ENCODE measurements at regions not wholly inside any gene's neighbourhood (a gene's known extent, or its start where the extent isn't known, plus 50 kb on each side); places are given as distances from the start of the nearest gene placed in this dataset.
"Not testable (repeated sequence)": the region's sequence is repeated elsewhere in the genome, so short reads cannot be mapped to it uniquely, and the experiment has no call there.

GRCh38 chr9:40992472-40992821, 136.0 kb downstream of the FOXD4L6 start:
- TF ChIP-seq, protein P1, sequence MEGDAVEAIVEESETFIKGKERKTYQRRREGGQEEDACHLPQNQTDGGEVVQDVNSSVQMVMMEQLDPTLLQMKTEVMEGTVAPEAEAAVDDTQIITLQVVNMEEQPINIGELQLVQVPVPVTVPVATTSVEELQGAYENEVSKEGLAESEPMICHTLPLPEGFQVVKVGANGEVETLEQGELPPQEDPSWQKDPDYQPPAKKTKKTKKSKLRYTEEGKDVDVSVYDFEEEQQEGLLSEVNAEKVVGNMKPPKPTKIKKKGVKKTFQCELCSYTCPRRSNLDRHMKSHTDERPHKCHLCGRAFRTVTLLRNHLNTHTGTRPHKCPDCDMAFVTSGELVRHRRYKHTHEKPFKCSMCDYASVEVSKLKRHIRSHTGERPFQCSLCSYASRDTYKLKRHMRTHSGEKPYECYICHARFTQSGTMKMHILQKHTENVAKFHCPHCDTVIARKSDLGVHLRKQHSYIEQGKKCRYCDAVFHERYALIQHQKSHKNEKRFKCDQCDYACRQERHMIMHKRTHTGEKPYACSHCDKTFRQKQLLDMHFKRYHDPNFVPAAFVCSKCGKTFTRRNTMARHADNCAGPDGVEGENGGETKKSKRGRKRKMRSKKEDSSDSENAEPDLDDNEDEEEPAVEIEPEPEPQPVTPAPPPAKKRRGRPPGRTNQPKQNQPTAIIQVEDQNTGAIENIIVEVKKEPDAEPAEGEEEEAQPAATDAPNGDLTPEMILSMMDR (IDR thresholded peaks at IDR 0.05) = not testable (repeated sequence)
- TF ChIP-seq POLR2AphosphoS5 (IDR thresholded peaks at IDR 0.05; ENCODE audit: low read depth, low read length); SIN3A (IDR thresholded peaks at IDR 0.05; ENCODE audit: borderline replicate concordance, insufficient read depth, low read depth, low read length): not testable (repeated sequence)
- TF ChIP-seq, protein P2, sequence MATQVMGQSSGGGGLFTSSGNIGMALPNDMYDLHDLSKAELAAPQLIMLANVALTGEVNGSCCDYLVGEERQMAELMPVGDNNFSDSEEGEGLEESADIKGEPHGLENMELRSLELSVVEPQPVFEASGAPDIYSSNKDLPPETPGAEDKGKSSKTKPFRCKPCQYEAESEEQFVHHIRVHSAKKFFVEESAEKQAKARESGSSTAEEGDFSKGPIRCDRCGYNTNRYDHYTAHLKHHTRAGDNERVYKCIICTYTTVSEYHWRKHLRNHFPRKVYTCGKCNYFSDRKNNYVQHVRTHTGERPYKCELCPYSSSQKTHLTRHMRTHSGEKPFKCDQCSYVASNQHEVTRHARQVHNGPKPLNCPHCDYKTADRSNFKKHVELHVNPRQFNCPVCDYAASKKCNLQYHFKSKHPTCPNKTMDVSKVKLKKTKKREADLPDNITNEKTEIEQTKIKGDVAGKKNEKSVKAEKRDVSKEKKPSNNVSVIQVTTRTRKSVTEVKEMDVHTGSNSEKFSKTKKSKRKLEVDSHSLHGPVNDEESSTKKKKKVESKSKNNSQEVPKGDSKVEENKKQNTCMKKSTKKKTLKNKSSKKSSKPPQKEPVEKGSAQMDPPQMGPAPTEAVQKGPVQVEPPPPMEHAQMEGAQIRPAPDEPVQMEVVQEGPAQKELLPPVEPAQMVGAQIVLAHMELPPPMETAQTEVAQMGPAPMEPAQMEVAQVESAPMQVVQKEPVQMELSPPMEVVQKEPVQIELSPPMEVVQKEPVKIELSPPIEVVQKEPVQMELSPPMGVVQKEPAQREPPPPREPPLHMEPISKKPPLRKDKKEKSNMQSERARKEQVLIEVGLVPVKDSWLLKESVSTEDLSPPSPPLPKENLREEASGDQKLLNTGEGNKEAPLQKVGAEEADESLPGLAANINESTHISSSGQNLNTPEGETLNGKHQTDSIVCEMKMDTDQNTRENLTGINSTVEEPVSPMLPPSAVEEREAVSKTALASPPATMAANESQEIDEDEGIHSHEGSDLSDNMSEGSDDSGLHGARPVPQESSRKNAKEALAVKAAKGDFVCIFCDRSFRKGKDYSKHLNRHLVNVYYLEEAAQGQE (IDR thresholded peaks at IDR 0.05; ENCODE audit: insufficient read depth in 1 of 2, low read depth in 2 of 2, low read length in 1 of 2) = not testable (repeated sequence)
